PFSK-1 (cell line): ENCODE measurements at regions not wholly inside any gene's neighbourhood (a gene's known extent, or its start where the extent isn't known, plus 50 kb on each side); places are given as distances from the start of the nearest gene placed in this dataset.

Experiments
- FOXP2 ChIP-seq: optimal IDR thresholded peaks from 2 replicates; pipeline ENCODE3; 2011; ENCODE audit warnings: borderline replicate concordance, control low read depth, inconsistent platforms; ENCODE audit not compliant: insufficient read depth; ENCODE audit errors: extremely low read length, extremely low read depth
- POLR2AphosphoS5 ChIP-seq: IDR thresholded peaks from 2 replicates; pipeline ENCODE4 v1.6.1; 2012; ENCODE audit warnings: low read depth, mild to moderate bottlenecking, control low read depth, low read length, moderate library complexity
- REST ChIP-seq, 2 experiments: IDR thresholded peaks; 2 replicates each; pipeline versions ENCODE4 v1.6.1 to v1.8.0; 2011 to 2012; ENCODE audit warnings: low read depth in 2 of 2, low read length in 2 of 2, control low read depth in 1 of 2, inconsistent platforms in 1 of 2, mild to moderate bottlenecking in 1 of 2, moderate library complexity in 1 of 2; ENCODE audit not compliant: insufficient read depth in 1 of 2
- SIN3A ChIP-seq: IDR thresholded peaks from 2 replicates; pipeline ENCODE4 v1.6.1; 2012; ENCODE audit warnings: mild to moderate bottlenecking, low read length, moderate library complexity, borderline replicate concordance; ENCODE audit not compliant: insufficient read depth
- TAF1 ChIP-seq: IDR thresholded peaks from 2 replicates; pipeline ENCODE4 v1.6.1; 2012; ENCODE audit warnings: low read length, control low read depth, borderline replicate concordance; ENCODE audit not compliant: insufficient read depth

DNA sequence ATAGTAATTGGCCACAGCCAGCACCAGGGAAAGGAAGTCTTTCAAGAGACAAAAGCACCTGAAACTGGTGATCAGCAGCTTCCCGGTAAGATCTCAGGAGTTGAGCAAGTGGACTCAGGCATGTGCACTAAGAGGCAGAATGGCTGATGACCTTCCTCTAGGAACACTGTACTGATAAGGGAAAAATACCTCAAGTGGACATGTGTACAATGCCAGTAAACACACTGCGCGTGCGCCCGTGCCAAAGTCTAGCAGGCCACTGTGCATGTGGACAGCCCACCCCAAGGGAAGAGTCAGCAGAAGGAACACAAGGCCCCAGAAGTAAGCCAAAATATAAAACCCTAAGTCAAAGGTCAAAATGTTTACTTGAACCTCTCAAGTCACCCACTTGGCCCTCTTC, 423.0 kb downstream of the TUSC1 start:
- TF ChIP-seq POLR2AphosphoS5, result no peak

- TF ChIP-seq SIN3A, result no peak
- no peak for TF ChIP-seq REST (IDR thresholded peaks at IDR 0.05; ENCODE audit: insufficient read depth in 1 of 2, low read depth in 2 of 2, low read length in 2 of 2)
- no peak for TF ChIP-seq FOXP2
- no peak for TF ChIP-seq POLR2AphosphoS5
- TF ChIP-seq TAF1, result no peak
Measured at GRCh38 chr9:25254051-25254450, 424.2 kb downstream of the TUSC1 start.

GRCh38 chr9:25241421-25241820, 436.8 kb downstream of the TUSC1 start:
- TF ChIP-seq REST (IDR thresholded peaks at IDR 0.05; ENCODE audit: insufficient read depth in 1 of 2, low read depth in 2 of 2, low read length in 2 of 2) (no peak), SIN3A (no peak), FOXP2 (no peak)

GRCh38 chr9:25226901-25227686, 451.1 kb downstream of the TUSC1 start:
- TF ChIP-seq POLR2AphosphoS5 (no peak), REST (IDR thresholded peaks at IDR 0.05; ENCODE audit: insufficient read depth in 1 of 2, low read depth in 2 of 2, low read length in 2 of 2) (no peak), SIN3A (no peak), TAF1 (no peak), FOXP2 (no peak)

GRCh38 chr9:25225938-25226760, 452.1 kb downstream of the TUSC1 start:
- TF ChIP-seq SIN3A (no peak), POLR2AphosphoS5 (no peak), FOXP2 (no peak), REST (IDR thresholded peaks at IDR 0.05; ENCODE audit: insufficient read depth in 1 of 2, low read depth in 2 of 2, low read length in 2 of 2) (no peak), TAF1 (no peak)
